ENCODE measurements at regions not wholly inside any gene's neighbourhood (a gene's known extent, or its start where the extent isn't known, plus 50 kb on each side); places are given as distances from the start of the nearest gene placed in this dataset.
A peak's percentile ranks its signal among the peaks of the same experiment; 100 is the strongest.

DNA sequence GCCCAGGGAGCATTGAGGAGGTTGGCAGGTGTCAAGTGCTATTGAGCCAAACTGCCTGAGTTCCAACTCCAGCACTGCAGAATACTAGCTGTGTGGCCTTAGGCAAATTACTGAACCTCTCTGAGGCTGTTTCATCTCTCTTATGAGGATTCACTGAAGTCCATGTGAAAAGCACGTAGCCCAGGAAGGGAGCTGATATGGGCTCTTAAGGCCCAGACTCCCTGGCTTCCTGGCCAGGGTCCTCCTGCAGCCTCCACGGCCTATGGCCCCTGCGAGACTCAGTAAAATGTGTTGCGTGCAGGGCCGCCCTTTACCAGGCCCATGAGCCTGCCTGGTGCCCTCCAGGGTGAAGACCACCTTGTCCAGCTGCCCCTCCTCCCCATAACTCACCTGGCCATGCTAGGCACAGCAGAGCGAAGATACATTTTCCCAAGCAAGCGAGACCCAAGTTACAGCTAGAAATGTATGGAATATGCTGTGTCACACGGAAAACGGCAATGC is 133.7 kb upstream of the TNRC6C start:
- Mint-ChIP-seq H3K27ac (peak overlapping the region; percentile 37), H3K36me3 (ENCODE audit: low read depth) (no peaks in the 10 kb centered on the region), H3K27me3 (no peaks in the 10 kb centered on the region), H3K4me1 (peaks cover 10% of the 10 kb centered on the region), H3K4me3 (no peak overlapping the region)
- no peaks in the 10 kb centered on the region for H3K9me3 ChIP-seq (ENCODE audit: control insufficient read depth, low read length, poor library complexity, severe bottlenecking)
- ATAC-seq, result no peak
- no peak for DNase-seq

DNA sequence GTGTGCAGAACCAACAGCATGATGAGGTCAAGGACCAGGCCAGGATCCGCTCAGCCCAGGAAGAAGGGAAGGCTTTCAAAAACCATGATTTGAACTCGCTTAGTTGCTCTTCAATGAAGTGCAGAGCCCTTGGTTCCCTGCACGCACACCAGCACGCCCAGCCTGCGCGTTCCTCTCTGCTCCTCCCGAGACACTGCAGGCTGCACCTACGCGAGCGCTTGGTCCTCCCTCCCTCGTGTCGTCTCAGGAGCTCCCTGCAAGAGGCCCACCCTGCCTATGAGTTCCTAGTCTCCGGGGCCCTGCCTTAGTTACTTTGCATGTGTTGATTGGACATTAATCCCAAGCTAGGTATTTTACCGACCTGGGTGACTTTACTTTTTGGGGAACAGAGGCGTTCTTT is 132.9 kb upstream of the TNRC6C start:
- Mint-ChIP-seq H3K4me3 (no peak overlapping the region), H3K4me1 (peaks cover 14% of the 10 kb centered on the region), H3K27me3 (no peaks in the 10 kb centered on the region), H3K36me3 (ENCODE audit: low read depth) (no peaks in the 10 kb centered on the region), H3K27ac (no peak overlapping the region)
- no peaks in the 10 kb centered on the region for H3K9me3 ChIP-seq (ENCODE audit: control insufficient read depth, low read length, poor library complexity, severe bottlenecking)
- no peak for ATAC-seq
- no peak for DNase-seq

GRCh38 chr17:77826132-77826873 is 132.2 kb upstream of the TNRC6C start:
- Mint-ChIP-seq H3K4me1 (peaks cover 18% of the 10 kb centered on the region), H3K36me3 (ENCODE audit: low read depth) (no peaks in the 10 kb centered on the region), H3K27me3 (no peaks in the 10 kb centered on the region), H3K27ac (no peak overlapping the region), H3K4me3 (no peak overlapping the region)
- DNase-seq (no peak), ATAC-seq (no peak)
- no peaks in the 10 kb centered on the region for H3K9me3 ChIP-seq (ENCODE audit: control insufficient read depth, low read length, poor library complexity, severe bottlenecking)

DNA sequence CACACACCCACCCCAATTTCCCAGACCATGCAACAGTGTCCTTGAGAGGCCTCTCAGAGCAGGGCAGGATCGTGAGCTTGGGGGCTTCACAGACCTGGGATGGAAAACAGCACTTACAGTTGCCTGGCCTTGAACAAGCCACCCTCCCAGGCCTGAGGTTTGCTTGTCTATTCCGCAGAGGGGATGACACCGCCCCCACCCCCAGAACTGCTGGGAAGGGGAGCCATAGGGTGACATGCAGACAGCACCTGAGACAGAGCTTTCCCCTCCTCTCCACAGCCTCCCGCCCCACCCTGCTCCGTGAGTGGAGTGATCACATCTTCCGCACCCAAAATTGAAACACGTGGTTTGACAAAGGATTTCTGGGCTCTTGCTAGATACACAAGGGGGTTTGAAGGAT is 131.5 kb upstream of the TNRC6C start:
- no peak for DNase-seq
- H3K4me3 Mint-ChIP-seq, result no peak overlapping the region
- no peaks in the 10 kb centered on the region for H3K9me3 ChIP-seq (ENCODE audit: control insufficient read depth, low read length, poor library complexity, severe bottlenecking)
- H3K27ac Mint-ChIP-seq, result no peak overlapping the region
- peaks cover 21% of the 10 kb centered on the region for H3K4me1 Mint-ChIP-seq
- H3K36me3 Mint-ChIP-seq (ENCODE audit: low read depth), result no peaks in the 10 kb centered on the region
- ATAC-seq, result no peak
- H3K27me3 Mint-ChIP-seq, result no peaks in the 10 kb centered on the region

GRCh38 chr17:77827511-77827910 is 131.0 kb upstream of the TNRC6C start:
- no peaks in the 10 kb centered on the region for H3K9me3 ChIP-seq (ENCODE audit: control insufficient read depth, low read length, poor library complexity, severe bottlenecking)
- Mint-ChIP-seq H3K36me3 (ENCODE audit: low read depth) (no peaks in the 10 kb centered on the region), H3K4me3 (no peak overlapping the region), H3K27ac (no peak overlapping the region), H3K27me3 (no peaks in the 10 kb centered on the region), H3K4me1 (peaks cover 21% of the 10 kb centered on the region)
- ATAC-seq (no peak), DNase-seq (no peak)

DNA sequence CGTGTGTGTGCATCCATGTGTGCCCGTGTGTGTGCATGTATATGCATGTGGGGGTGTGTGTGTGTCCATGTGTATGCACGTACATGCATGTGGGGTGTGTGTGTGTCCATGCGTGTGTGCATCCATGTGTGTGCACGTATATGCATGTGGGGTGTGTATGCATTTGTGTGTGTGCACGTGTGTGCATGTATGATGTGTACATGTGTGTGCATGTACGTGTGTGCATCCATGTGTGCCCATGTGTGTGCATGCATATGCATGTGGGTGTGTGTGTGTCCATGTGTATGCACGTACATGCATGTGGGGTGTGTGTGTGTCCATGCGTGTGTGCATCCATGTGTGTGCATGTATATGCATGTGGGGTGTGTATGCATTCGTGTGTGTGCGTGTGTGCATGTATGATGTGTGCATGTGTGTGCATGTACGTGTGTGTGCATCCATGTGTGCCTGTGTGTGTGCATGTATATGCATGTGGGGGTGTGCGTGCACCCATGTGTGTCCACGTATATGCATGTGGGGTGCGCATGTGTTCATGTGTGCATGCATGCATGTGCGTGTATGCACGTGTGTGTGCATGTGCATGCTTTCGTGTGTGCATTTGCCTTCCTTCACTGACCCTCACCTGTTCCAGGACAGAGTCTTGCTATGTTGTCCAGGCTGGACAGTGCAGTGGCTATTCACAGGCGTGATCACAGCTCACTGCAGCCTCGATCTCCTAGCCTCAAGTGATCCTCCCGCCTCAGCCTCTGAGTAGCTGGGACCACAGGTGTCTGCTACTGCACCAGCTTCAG is 129.6 kb upstream of the TNRC6C start:
- ATAC-seq, result no peak
- no peak for DNase-seq

DNA sequence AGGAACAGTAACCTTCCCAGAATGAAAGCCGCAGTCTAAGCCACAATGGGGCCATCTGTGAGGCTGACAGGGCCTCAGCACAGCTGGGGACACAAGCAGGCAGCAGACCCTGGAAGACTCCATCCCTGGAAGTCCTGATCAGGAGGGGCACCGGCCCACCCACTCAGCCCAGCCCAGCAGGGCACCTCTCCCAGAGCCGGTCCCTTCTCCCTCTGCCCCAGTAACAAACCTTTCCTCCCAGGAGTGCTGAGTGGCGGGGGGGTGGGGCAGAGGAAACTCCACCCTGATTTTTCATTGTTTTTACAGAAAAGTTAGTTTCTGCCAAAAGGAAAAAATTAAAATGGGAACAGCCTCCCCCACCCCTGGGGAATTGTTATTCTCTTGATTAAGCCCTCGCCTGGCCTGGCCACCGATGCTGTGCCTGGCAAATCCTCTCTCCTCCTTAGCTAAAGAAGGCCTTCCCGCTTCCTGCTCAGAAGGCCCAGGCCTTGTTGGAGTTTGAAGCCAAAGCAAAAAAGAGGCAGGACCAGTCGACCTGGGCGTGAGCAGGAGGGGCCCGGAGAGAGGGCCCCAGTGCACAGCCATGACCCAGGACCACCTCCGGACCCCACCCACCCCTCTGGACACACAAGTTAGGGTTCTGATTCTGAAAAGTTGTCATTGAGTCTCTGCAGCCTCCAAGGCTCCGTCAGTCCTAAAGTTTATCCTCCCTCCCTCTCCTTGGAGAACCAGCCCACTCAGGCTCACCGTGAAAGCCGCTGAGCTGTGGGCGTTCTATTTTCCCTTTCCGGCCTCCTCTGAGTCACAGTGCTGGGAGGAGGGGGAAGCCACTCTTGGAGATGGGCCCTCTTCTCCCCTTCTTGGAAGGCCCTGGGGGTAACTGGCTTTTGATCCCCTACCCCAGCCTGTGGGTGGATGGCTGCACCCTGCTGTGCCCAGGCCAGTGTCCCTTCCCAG is 128.4 kb upstream of the TNRC6C start:
- peak overlapping the region; percentile 61 for H3K4me3 Mint-ChIP-seq
- H3K27me3 Mint-ChIP-seq, result peaks cover 6% of the 10 kb centered on the region
- H3K36me3 Mint-ChIP-seq (ENCODE audit: low read depth), result no peaks in the 10 kb centered on the region
- no peak for ATAC-seq
- H3K9me3 ChIP-seq (ENCODE audit: control insufficient read depth, low read length, poor library complexity, severe bottlenecking), result no peaks in the 10 kb centered on the region
- no peak overlapping the region for H3K27ac Mint-ChIP-seq
- DNase-seq, result no peak
- peaks cover 35% of the 10 kb centered on the region for H3K4me1 Mint-ChIP-seq

More for the DNA sequence above, 129.6 kb upstream of the TNRC6C start:
- H3K27me3 Mint-ChIP-seq, result peaks cover 6% of the 10 kb centered on the region
- H3K4me3 Mint-ChIP-seq, result no peak overlapping the region
- H3K27ac Mint-ChIP-seq, result no peak overlapping the region
- H3K36me3 Mint-ChIP-seq (ENCODE audit: low read depth), result no peaks in the 10 kb centered on the region
- peaks cover 28% of the 10 kb centered on the region for H3K4me1 Mint-ChIP-seq
- H3K9me3 ChIP-seq (ENCODE audit: control insufficient read depth, low read length, poor library complexity, severe bottlenecking), result no peaks in the 10 kb centered on the region

- peak overlapping the region; percentile 61 for H3K4me3 Mint-ChIP-seq
- no peaks in the 10 kb centered on the region for H3K36me3 Mint-ChIP-seq (ENCODE audit: low read depth)
Measured at GRCh38 chr17:77830816-77831473, 127.6 kb upstream of the TNRC6C start.

GRCh38 chr17:77831474-77832179 is 126.9 kb upstream of the TNRC6C start:
- no peak overlapping the region for H3K4me3 Mint-ChIP-seq
- no peaks in the 10 kb centered on the region for H3K9me3 ChIP-seq (ENCODE audit: control insufficient read depth, low read length, poor library complexity, severe bottlenecking)
- peaks cover 35% of the 10 kb centered on the region for H3K4me1 Mint-ChIP-seq
- no peaks in the 10 kb centered on the region for H3K36me3 Mint-ChIP-seq (ENCODE audit: low read depth)
- H3K27ac Mint-ChIP-seq, result no peak overlapping the region
- no peak for DNase-seq
- H3K27me3 Mint-ChIP-seq, result peaks cover 6% of the 10 kb centered on the region
- ATAC-seq, result no peak

More at GRCh38 chr17:77830816-77831473, 127.6 kb upstream of the TNRC6C start:
- Mint-ChIP-seq H3K27ac (no peak overlapping the region), H3K4me1 (peaks cover 35% of the 10 kb centered on the region), H3K27me3 (peaks cover 6% of the 10 kb centered on the region)
- ATAC-seq, result no peak
- DNase-seq, result no peak
- H3K9me3 ChIP-seq (ENCODE audit: control insufficient read depth, low read length, poor library complexity, severe bottlenecking), result no peaks in the 10 kb centered on the region

- ATAC-seq, result no peak
- DNase-seq, result no peak
- H3K4me1 Mint-ChIP-seq, result peaks cover 35% of the 10 kb centered on the region
- no peak overlapping the region for H3K4me3 Mint-ChIP-seq
- no peaks in the 10 kb centered on the region for H3K9me3 ChIP-seq (ENCODE audit: control insufficient read depth, low read length, poor library complexity, severe bottlenecking)
- H3K36me3 Mint-ChIP-seq (ENCODE audit: low read depth), result no peaks in the 10 kb centered on the region
- peaks cover 6% of the 10 kb centered on the region for H3K27me3 Mint-ChIP-seq
- H3K27ac Mint-ChIP-seq, result no peak overlapping the region
Measured at GRCh38 chr17:77832180-77832560, 126.3 kb upstream of the TNRC6C start.

DNA sequence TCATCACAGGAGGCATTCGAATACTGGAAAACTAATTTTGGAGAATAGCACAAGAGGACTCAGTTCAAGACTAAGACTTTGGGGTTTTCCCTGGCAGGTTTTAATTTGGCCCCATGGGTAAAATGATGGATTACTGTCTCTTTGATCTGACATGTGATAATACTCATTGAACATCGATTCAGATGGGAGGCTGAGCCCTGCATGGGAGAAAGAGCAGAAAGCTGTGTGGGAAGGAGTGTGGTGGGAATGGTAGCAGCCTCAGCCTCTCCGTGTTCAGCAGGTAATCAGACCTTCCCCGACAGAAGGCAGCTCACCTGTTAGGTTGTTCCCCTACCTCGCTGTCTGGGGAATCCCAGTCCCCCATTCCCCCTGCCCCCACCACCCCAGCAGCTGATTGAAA is 124.7 kb upstream of the TNRC6C start:
- Mint-ChIP-seq H3K27ac (no peak overlapping the region), H3K36me3 (ENCODE audit: low read depth) (no peaks in the 10 kb centered on the region), H3K27me3 (peaks cover 6% of the 10 kb centered on the region), H3K4me1 (peaks cover 31% of the 10 kb centered on the region), H3K4me3 (peak overlapping the region; percentile 77)
- ATAC-seq (peak; percentile 52), DNase-seq (no peak)
- H3K9me3 ChIP-seq (ENCODE audit: control insufficient read depth, low read length, poor library complexity, severe bottlenecking), result no peaks in the 10 kb centered on the region
